ENCODE measurements at regions not wholly inside any gene's neighbourhood (a gene's known extent, or its start where the extent isn't known, plus 50 kb on each side); places are given as distances from the start of the nearest gene placed in this dataset.

DNA sequence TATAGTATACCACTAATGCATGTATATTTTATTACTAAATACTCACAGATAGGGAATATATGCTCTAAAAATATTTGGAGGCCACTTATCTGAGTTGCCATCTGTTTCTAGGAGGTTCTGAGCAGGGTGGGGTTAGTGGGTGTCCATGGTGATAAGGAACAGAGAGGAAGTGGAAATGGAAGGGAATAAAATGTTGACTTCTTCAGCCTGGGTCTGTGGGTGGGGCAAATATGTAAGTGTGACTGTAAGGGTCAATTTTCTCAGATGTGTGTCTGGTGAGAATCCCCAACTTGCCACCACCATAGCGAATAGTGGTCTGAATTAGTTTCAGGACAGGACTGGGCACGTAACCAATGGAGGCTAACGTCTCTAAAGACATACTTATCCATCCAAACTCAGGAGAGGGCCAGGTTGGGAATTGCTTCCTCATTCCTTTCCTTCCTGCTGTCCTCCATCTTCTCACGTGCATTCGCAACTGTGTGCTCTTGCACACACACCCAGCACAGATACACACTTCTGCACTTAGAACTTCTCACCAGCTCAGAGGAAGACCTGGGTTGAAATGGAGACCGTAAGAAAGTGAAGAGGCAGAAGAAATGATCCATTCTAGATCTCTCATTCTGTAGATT is 54.2 kb upstream of the GZMB start:
- TF ChIP-seq, protein P1, sequence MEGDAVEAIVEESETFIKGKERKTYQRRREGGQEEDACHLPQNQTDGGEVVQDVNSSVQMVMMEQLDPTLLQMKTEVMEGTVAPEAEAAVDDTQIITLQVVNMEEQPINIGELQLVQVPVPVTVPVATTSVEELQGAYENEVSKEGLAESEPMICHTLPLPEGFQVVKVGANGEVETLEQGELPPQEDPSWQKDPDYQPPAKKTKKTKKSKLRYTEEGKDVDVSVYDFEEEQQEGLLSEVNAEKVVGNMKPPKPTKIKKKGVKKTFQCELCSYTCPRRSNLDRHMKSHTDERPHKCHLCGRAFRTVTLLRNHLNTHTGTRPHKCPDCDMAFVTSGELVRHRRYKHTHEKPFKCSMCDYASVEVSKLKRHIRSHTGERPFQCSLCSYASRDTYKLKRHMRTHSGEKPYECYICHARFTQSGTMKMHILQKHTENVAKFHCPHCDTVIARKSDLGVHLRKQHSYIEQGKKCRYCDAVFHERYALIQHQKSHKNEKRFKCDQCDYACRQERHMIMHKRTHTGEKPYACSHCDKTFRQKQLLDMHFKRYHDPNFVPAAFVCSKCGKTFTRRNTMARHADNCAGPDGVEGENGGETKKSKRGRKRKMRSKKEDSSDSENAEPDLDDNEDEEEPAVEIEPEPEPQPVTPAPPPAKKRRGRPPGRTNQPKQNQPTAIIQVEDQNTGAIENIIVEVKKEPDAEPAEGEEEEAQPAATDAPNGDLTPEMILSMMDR (IDR thresholded peaks at IDR 0.05), result no peak
- no peak for TF ChIP-seq POLR2A (IDR thresholded peaks at IDR 0.05)

Measured in uterus (tissue), 2 donors.